NB4 (cell line): ENCODE measurements at regions not wholly inside any gene's neighbourhood (a gene's known extent, or its start where the extent isn't known, plus 50 kb on each side); places are given as distances from the start of the nearest gene placed in this dataset.
"Not testable (repeated sequence)": the region's sequence is repeated elsewhere in the genome, so short reads cannot be mapped to it uniquely, and the experiment has no call there.

ENCODE experiments used
- DNase-seq: peaks from one replicate; pipeline ENCODE4 v3.0.0; 2010; ENCODE audit warnings: low read depth
- H3K4me3 ChIP-seq: one replicate; pipeline ENCODE4 v1.5.1; 2011; ENCODE audit warnings: mild to moderate bottlenecking, low read depth, low read length, moderate library complexity
- MYC ChIP-seq: IDR thresholded peaks from 2 replicates; pipeline ENCODE4 v1.6.1; 2011; ENCODE audit warnings: low read depth, low read length
- POLR2A ChIP-seq: IDR thresholded peaks from 2 replicates; pipeline ENCODE4 v1.6.1; 2011; ENCODE audit warnings: mild to moderate bottlenecking; ENCODE audit not compliant: insufficient read length; ENCODE audit errors: extremely low read depth
- TF ChIP-seq, protein P1 (sequence below): IDR thresholded peaks from 2 replicates; pipeline ENCODE4 v1.6.1; 2011; ENCODE audit warnings: low read depth, low read length
- TF ChIP-seq, protein P2 (sequence below): IDR thresholded peaks from one replicate; pipeline ENCODE4 v1.5.1; 2012; ENCODE audit warnings: low read depth, low read length

DNA sequence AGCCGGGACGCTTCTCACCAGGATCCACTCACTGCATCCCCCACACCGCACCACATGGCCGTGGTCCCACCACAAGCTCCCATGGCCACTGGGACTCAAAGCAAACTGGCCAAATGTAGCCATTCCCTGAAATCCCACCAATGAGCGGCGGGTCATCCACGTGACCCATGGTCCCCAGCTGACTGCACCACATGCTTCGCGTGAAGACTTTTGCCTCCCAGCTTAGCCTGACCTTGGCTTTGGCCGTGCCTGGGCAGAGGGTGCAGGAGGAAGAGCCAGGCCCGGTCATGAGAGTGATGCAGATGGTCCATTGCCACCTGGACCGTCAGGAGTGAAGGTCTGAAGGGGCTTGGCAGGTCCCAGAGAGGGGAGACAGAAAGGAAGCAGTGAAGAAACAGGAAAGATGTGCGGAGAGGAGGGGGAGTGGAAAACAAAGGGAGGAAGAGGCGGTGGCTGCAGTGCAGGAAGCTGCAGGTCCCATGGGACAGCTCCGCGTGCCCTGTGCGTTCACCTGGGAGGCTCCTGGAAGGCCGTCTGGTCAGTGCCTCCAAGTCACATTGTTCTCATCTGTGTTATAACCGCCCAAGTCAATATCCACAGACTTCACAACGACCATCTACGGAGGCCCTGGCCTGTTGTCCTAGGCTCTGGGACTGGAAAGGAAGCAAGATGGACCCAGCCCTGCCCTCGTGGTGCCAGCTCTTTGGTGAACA, 167.8 kb upstream of the AJAP1 start:
- H3K4me3 ChIP-seq = no peak overlapping the region
- DNase-seq = no peak
- TF ChIP-seq, protein P1, sequence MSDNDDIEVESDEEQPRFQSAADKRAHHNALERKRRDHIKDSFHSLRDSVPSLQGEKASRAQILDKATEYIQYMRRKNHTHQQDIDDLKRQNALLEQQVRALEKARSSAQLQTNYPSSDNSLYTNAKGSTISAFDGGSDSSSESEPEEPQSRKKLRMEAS = no peak
- TF ChIP-seq, protein P2, sequence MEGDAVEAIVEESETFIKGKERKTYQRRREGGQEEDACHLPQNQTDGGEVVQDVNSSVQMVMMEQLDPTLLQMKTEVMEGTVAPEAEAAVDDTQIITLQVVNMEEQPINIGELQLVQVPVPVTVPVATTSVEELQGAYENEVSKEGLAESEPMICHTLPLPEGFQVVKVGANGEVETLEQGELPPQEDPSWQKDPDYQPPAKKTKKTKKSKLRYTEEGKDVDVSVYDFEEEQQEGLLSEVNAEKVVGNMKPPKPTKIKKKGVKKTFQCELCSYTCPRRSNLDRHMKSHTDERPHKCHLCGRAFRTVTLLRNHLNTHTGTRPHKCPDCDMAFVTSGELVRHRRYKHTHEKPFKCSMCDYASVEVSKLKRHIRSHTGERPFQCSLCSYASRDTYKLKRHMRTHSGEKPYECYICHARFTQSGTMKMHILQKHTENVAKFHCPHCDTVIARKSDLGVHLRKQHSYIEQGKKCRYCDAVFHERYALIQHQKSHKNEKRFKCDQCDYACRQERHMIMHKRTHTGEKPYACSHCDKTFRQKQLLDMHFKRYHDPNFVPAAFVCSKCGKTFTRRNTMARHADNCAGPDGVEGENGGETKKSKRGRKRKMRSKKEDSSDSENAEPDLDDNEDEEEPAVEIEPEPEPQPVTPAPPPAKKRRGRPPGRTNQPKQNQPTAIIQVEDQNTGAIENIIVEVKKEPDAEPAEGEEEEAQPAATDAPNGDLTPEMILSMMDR = no peak
- TF ChIP-seq POLR2A (no peak), MYC (no peak)

DNA sequence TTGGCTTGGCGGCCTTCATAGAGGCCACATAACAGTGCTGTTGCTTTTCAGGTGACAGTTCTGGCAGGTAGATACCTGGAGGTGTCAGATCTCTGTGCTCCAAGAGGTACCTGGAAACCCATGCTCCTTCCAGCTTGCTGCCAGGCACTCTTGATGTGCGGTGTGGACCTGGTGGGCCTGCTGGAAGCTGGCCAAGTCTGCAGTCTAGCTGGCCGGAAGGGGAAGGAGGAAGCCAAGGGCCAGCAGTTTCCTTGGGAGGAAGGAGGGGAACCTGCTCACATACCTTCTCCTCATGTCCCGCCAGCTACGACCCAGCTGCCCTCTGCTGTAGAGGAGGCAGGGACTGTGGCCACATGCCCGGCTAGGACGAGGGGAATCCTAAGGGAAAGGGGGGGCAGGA, 166.4 kb upstream of the AJAP1 start:
- TF ChIP-seq, protein P2 = no peak
- TF ChIP-seq POLR2A = no peak
- DNase-seq = no peak
- H3K4me3 ChIP-seq = no peak overlapping the region

DNA sequence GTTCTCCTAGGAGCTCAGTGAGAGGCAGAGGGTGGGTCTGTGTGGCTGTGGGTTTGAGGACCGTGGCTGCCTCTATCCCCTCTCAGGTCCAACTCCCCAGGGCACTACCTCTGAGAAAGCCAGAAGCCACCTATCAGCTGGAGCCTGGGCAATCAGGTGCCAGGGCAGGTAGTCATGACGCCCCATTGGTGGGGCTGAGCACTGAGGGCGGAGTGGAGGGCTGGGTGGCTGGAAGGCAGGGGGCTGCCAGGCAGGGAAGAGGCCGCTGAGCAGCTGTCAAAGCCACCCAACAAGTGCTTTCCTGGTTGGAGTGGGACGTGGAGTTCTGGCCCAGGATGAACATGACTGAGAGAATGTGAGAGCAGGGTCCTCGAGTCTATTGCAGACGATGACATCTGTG, 164.9 kb upstream of the AJAP1 start:
- no peak for TF ChIP-seq MYC
- TF ChIP-seq, protein P2 = no peak
- TF ChIP-seq, protein P1 = no peak
- TF ChIP-seq POLR2A = no peak
- DNase-seq = no peak
- H3K4me3 ChIP-seq = no peak overlapping the region

DNA sequence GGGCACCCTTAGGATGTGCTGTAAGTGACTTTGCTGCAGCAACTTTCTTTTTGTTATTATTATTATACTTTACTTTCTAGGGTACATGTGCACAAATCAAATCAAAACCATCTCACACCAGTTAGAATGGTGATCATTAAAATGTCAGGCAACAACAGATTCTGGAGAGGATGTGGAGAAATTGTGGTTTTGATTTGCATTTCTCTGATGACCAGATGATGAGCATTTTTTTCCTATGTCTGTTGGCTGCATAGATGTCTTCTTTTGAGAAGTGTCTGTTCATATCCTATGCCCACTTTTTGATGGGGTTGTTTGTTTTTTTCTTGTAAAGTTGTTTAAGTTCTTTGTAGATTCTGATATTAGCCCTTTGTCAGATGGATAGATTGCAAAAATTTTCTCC, 164.4 kb upstream of the AJAP1 start:
- DNase-seq, H3K4me3 ChIP-seq: not testable (repeated sequence)

DNA sequence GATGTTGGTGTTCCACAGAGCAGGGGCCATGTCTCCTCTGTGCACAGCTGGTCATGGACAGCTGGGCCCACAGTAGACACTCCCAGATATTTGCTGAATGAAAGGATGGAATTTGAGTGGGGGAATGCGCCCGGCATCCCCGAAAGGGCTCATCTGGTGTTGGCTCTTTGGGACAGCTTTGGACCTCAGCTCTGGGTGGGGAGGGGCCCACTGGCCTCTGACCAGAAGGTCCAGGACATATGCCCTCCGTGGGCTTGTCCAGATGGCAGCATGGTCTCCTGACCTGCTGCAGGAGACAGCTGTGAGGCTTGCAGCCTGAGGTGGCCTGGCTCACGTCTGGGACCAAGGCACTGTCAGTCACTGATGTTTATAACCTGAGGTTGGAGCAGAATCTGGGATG, 160.4 kb upstream of the AJAP1 start:
- TF ChIP-seq, protein P1 = no peak
- no peak for TF ChIP-seq MYC
- TF ChIP-seq, protein P2 = no peak
- no peak for TF ChIP-seq POLR2A
- no peak for DNase-seq
- no peak overlapping the region for H3K4me3 ChIP-seq

DNA sequence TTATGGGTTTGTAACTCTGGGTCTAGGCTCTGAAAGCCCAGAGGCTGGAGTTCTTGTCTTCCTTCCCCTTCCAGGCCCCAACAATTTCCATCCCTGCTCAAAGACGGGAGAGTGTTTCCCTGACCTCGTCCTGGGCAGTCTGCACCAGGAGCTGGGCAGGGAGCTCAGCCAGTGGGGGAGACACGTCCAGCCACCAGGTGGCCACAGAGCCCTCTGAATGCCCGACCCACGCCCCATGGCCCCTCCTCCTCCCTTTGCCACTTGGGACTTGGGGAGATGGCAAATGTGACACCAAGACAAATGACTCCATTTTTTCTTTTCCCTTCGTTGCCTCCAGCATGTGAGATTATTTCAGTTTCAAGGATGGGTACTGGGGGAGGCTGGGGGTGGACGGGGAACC, 159.9 kb upstream of the AJAP1 start:
- TF ChIP-seq POLR2A (no peak), MYC (no peak)
- TF ChIP-seq, protein P1 = no peak
- TF ChIP-seq, protein P2 = no peak
- H3K4me3 ChIP-seq = no peak overlapping the region
- no peak for DNase-seq
